ENCODE measurements at regions not wholly inside any gene's neighbourhood (a gene's known extent, or its start where the extent isn't known, plus 50 kb on each side); places are given as distances from the start of the nearest gene placed in this dataset.

GRCh38 chr10:113988535-113988934 is 55.1 kb upstream of the ADRB1 start:
- no peak for TF ChIP-seq GABPA (IDR thresholded peaks at IDR 0.05; ENCODE audit: low read depth)
- Histone ChIP-seq H3K27ac (replicated peaks) (no peak overlapping the region), H3K4me3 (replicated peaks; ENCODE audit: insufficient read depth, low read length) (no peak overlapping the region), H3K27me3 (ENCODE audit: insufficient read depth, poor library complexity, severe bottlenecking) (no peaks in the 10 kb centered on the region)
- DNase-seq (ENCODE audit: low read depth in 1 of 2, low spot score in 1 of 2), result no peak

GRCh38 chr10:113991091-113991860 is 52.4 kb upstream of the ADRB1 start:
- TF ChIP-seq REST (IDR thresholded peaks at IDR 0.05; ENCODE audit: insufficient replicate concordance, low read depth) (no peak), POLR2AphosphoS5 (IDR thresholded peaks at IDR 0.05; ENCODE audit: low read depth) (peak; percentile 73; the same call in 1 of the 2 replicates)
- peak in 1 of 2 experiments; percentile 22 for DNase-seq (ENCODE audit: low read depth in 1 of 2, low spot score in 1 of 2)

GRCh38 chr10:113992471-113993011 is 51.1 kb upstream of the ADRB1 start:
- H3K27ac ChIP-seq (replicated peaks), result no peak overlapping the region
- no peak overlapping the region for H3K4me3 ChIP-seq (replicated peaks; ENCODE audit: insufficient read depth, low read length)
- TF ChIP-seq POLR2AphosphoS5 (IDR thresholded peaks at IDR 0.05; ENCODE audit: low read depth), result no peak
- no peak for TF ChIP-seq SPI1 (IDR thresholded peaks at IDR 0.05; ENCODE audit: borderline replicate concordance, low read depth)
- TF ChIP-seq REST (IDR thresholded peaks at IDR 0.05; ENCODE audit: insufficient replicate concordance, low read depth), result no peak
- no peak for TF ChIP-seq CTCF (IDR thresholded peaks at IDR 0.05; ENCODE audit: insufficient read depth, low read length)
- TF ChIP-seq GABPA (IDR thresholded peaks at IDR 0.05; ENCODE audit: low read depth), result no peak
- no peaks in the 10 kb centered on the region for H3K27me3 ChIP-seq (ENCODE audit: insufficient read depth, poor library complexity, severe bottlenecking)
- no peak for DNase-seq (ENCODE audit: low read depth in 1 of 2, low spot score in 1 of 2)

More at GRCh38 chr10:113991091-113991860, 52.4 kb upstream of the ADRB1 start:
- H3K27ac ChIP-seq (replicated peaks), result no peak overlapping the region
- no peaks in the 10 kb centered on the region for H3K27me3 ChIP-seq (ENCODE audit: insufficient read depth, poor library complexity, severe bottlenecking)
- no peak overlapping the region for H3K4me3 ChIP-seq (replicated peaks; ENCODE audit: insufficient read depth, low read length)

- Histone ChIP-seq H3K4me3 (replicated peaks; ENCODE audit: insufficient read depth, low read length) (no peak overlapping the region), H3K27ac (replicated peaks) (no peak overlapping the region), H3K27me3 (ENCODE audit: insufficient read depth, poor library complexity, severe bottlenecking) (no peaks in the 10 kb centered on the region)
- peak; percentile 64 for TF ChIP-seq SPI1 (IDR thresholded peaks at IDR 0.05; ENCODE audit: borderline replicate concordance, low read depth)
- TF ChIP-seq GABPA (IDR thresholded peaks at IDR 0.05; ENCODE audit: low read depth), result no peak
- TF ChIP-seq POLR2AphosphoS5 (IDR thresholded peaks at IDR 0.05; ENCODE audit: low read depth), result no peak
- TF ChIP-seq REST (IDR thresholded peaks at IDR 0.05; ENCODE audit: insufficient replicate concordance, low read depth), result no peak
- no peak for DNase-seq (ENCODE audit: low read depth in 1 of 2, low spot score in 1 of 2)
Measured at GRCh38 chr10:113993489-113993991, 50.1 kb upstream of the ADRB1 start.

Measured in HL-60 (cell line).